Upper lobe of right lung (tissue), 1 donor: ENCODE measurements at regions not wholly inside any gene's neighbourhood (a gene's known extent, or its start where the extent isn't known, plus 50 kb on each side); places are given as distances from the start of the nearest gene placed in this dataset.

Experiments
- ATAC-seq: fragments of 200-7000 bp; cut with Tn5 transposase; one replicate; pipeline ENCODE4 v1.9.1; 2020; ENCODE audit warnings: mild to moderate bottlenecking, moderate library complexity
- DNase-seq: peaks from one replicate; pipeline ENCODE4 v3.0.0-alpha.2; 2020
- H3K27ac ChIP-seq: fragments of 200-600 bp; one replicate; pipeline ENCODE4 v1.8.0; 2022
- H3K27me3 ChIP-seq: fragments of 200-600 bp; one replicate; pipeline ENCODE4 v1.8.0; 2022; ENCODE audit warnings: mild to moderate bottlenecking
- H3K36me3 ChIP-seq: fragments of 200-600 bp; one replicate; pipeline ENCODE4 v1.8.0; 2022
- H3K4me1 ChIP-seq: fragments of 200-600 bp; one replicate; pipeline ENCODE4 v1.8.0; 2022
- H3K4me3 ChIP-seq: fragments of 200-600 bp; one replicate; pipeline ENCODE4 v1.8.0; 2022; ENCODE audit warnings: mild to moderate bottlenecking
- H3K9me3 ChIP-seq: fragments of 200-600 bp; one replicate; pipeline ENCODE4 v1.8.0; 2022
- intact Hi-C: fragments of 100-400 bp; cut with DNase I; formaldehyde crosslinking; loops from one replicate; pipeline ENCODE4 v1.11.0; 2022
- TF ChIP-seq, protein P1 (sequence below): fragments of 200-600 bp; IDR thresholded peaks from one replicate; pipeline ENCODE4 v1.8.0; 2022; ENCODE audit warnings: antibody characterized with exemption
- donor health status: DM: no; HTN: yes; CAD: no; lungs with severe emphysema.

- intact Hi-C loops = no loop called here
- Histone ChIP-seq H3K27me3 (no peaks in the 10 kb centered on the region), H3K36me3 (no peaks in the 10 kb centered on the region), H3K4me3 (no peak overlapping the region), H3K4me1 (no peaks in the 10 kb centered on the region), H3K9me3 (no peaks in the 10 kb centered on the region), H3K27ac (no peak overlapping the region)
- TF ChIP-seq, protein P1, sequence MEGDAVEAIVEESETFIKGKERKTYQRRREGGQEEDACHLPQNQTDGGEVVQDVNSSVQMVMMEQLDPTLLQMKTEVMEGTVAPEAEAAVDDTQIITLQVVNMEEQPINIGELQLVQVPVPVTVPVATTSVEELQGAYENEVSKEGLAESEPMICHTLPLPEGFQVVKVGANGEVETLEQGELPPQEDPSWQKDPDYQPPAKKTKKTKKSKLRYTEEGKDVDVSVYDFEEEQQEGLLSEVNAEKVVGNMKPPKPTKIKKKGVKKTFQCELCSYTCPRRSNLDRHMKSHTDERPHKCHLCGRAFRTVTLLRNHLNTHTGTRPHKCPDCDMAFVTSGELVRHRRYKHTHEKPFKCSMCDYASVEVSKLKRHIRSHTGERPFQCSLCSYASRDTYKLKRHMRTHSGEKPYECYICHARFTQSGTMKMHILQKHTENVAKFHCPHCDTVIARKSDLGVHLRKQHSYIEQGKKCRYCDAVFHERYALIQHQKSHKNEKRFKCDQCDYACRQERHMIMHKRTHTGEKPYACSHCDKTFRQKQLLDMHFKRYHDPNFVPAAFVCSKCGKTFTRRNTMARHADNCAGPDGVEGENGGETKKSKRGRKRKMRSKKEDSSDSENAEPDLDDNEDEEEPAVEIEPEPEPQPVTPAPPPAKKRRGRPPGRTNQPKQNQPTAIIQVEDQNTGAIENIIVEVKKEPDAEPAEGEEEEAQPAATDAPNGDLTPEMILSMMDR = no peak
- ATAC-seq = no peak
- DNase-seq = no peak
These were observed 1306.3 kb upstream of the EPHA6 start for GRCh38 chr3:95508124-95508523.

- no peaks in the 10 kb centered on the region for H3K4me1 ChIP-seq
- TF ChIP-seq, protein P1 = no peak
- no peak overlapping the region for H3K27ac ChIP-seq
- no peaks in the 10 kb centered on the region for H3K27me3 ChIP-seq
- H3K36me3 ChIP-seq = no peaks in the 10 kb centered on the region
- H3K4me3 ChIP-seq = no peak overlapping the region
- intact Hi-C loops = no loop called here
- DNase-seq (no peak), ATAC-seq (no peak)
- no peaks in the 10 kb centered on the region for H3K9me3 ChIP-seq
These were observed 1302.6 kb upstream of the EPHA6 start for GRCh38 chr3:95511828-95512227.

DNA sequence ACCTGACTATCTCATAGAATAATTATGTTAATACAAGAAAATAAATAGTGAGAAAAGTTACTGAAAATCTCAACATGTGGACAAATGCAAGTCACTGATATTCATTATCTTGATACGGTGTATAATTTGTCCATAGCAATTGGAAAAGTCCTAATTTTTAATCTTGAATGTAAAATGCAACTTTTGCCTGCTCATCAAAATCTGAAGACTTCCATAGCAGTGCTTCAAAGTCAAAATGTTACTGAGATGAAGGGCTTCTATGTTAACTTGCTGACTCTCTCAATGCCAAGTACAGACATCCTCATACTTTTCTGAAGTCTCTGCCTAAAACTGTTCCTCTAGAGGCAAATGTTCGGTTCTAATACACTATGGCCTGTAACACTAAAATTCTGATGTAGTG is 1300.1 kb upstream of the EPHA6 start:
- DNase-seq (no peak), ATAC-seq (no peak)
- TF ChIP-seq, protein P1 = no peak
- Histone ChIP-seq H3K9me3 (no peaks in the 10 kb centered on the region), H3K4me3 (no peak overlapping the region), H3K27me3 (no peaks in the 10 kb centered on the region), H3K4me1 (no peaks in the 10 kb centered on the region), H3K27ac (no peak overlapping the region), H3K36me3 (no peaks in the 10 kb centered on the region)
- intact Hi-C loops = no loop called here

GRCh38 chr3:95521396-95521795 is 1293.0 kb upstream of the EPHA6 start:
- Histone ChIP-seq H3K4me3 (no peak overlapping the region), H3K9me3 (no peaks in the 10 kb centered on the region), H3K4me1 (no peaks in the 10 kb centered on the region), H3K27ac (no peak overlapping the region), H3K36me3 (no peaks in the 10 kb centered on the region), H3K27me3 (no peaks in the 10 kb centered on the region)
- no peak for DNase-seq
- intact Hi-C loops = no loop called here
- no peak for ATAC-seq
- TF ChIP-seq, protein P1 = no peak

DNA sequence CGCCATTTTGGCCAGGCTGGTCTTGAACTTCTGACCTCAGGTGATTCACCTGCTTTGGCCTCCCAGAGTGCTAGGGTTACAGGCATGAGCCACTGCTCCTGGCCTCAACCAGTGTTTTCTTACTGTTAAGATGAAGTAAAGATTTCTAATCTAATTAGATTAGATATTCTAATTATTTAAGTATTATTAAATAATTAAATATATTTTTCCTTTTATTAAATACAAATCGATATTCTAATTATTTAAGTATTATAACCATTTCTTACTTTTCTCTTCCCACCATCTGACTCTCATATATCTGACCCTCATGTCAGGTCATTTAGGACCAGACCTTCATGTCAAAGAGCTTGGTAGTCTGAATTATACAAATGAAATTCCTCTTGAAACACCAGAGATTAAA is 1291.9 kb upstream of the EPHA6 start:
- Histone ChIP-seq H3K27me3 (no peaks in the 10 kb centered on the region), H3K27ac (no peak overlapping the region), H3K36me3 (no peaks in the 10 kb centered on the region), H3K4me3 (no peak overlapping the region), H3K4me1 (no peaks in the 10 kb centered on the region), H3K9me3 (no peaks in the 10 kb centered on the region)
- intact Hi-C loops = no loop called here
- no peak for ATAC-seq
- DNase-seq = no peak
- TF ChIP-seq, protein P1 = no peak

DNA sequence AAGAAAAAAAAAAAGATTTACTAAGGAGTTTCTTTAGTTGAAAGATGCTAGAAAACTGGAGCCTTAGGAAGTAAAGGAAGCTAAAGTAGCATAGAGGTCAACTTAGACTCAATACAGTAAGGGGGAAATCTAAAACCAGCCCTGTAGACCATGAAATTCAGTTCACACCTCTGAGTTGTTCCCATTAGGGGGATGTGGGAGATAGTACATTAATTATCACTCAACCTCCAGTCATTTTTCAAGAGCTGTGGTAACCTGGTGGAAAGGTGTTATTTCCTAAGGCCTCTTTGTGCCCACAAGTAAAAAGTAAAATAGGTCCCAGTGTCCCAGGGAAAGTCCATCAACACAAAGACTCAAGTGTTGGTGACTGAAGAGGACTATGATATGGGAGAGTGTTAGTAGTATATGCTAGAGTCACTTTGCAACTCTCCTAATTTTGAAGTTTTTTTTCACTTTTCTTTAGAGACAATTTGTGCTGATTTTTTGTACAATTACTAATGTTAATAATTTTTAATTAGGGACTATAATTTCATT is 1274.4 kb upstream of the EPHA6 start:
- TF ChIP-seq, protein P1 = no peak
- intact Hi-C loops = no loop called here
- H3K27me3 ChIP-seq = no peaks in the 10 kb centered on the region
- no peak overlapping the region for H3K4me3 ChIP-seq
- no peaks in the 10 kb centered on the region for H3K9me3 ChIP-seq
- H3K4me1 ChIP-seq = no peaks in the 10 kb centered on the region
- ATAC-seq = no peak
- H3K36me3 ChIP-seq = no peaks in the 10 kb centered on the region
- H3K27ac ChIP-seq = no peak overlapping the region
- no peak for DNase-seq
